Gastrocnemius medialis (tissue), 4 donors: ENCODE measurements at regions not wholly inside any gene's neighbourhood (a gene's known extent, or its start where the extent isn't known, plus 50 kb on each side); places are given as distances from the start of the nearest gene placed in this dataset.

Experiments used
- ATAC-seq, 2 donors: fragments of 150-250 bp; one replicate each; pipeline ENCODE4 v1.9.1; 2016
- DNase-seq, 2 donors: peaks; one replicate each; pipeline ENCODE4 v3.0.0-alpha.2; 2019
- H3K27ac ChIP-seq, 4 donors: fragments of 200-600 bp; sonication (generic); 1 replicate in 1 of 4; 2 replicates in 3 of 4; pipeline ENCODE4 v1.5.1; 2016 to 2018; ENCODE audit warnings: mild to moderate bottlenecking in 2 of 4, moderate library complexity in 1 of 4
- H3K27me3 ChIP-seq, 3 donors: fragments of 200-600 bp; sonication (generic) in 2 of 3; 1 replicate in 1 of 3; 2 replicates in 2 of 3; pipeline versions ENCODE4 v1.5.1 to v1.6.0; 2016 to 2019; ENCODE audit warnings: mild to moderate bottlenecking in 1 of 3, moderate library complexity in 1 of 3
- H3K36me3 ChIP-seq, 2 donors: fragments of 200-600 bp; sonication (generic) in 1 of 2; one replicate each; pipeline ENCODE4 v1.5.1; 2017 to 2018
- H3K4me1 ChIP-seq, 2 donors: fragments of 200-600 bp; sonication (generic) in 1 of 2; one replicate each; pipeline ENCODE4 v1.5.1; 2016 to 2017; ENCODE audit warnings: mild to moderate bottlenecking in 2 of 2
- H3K4me3 ChIP-seq, 4 donors: fragments of 200-600 bp; sonication (generic) in 3 of 4; 1 replicate in 1 of 4; 2 replicates in 3 of 4; pipeline ENCODE4 v1.5.1; 2016 to 2019; ENCODE audit warnings: mild to moderate bottlenecking in 2 of 4
- H3K9me3 ChIP-seq, 3 donors: fragments of 200-600 bp; sonication (generic) in 2 of 3; 1 replicate in 1 of 3; 2 replicates in 2 of 3; pipeline ENCODE4 v1.5.1; 2016 to 2019
- POLR2A ChIP-seq, 2 donors: fragments of 450-650 bp; IDR thresholded peaks; one replicate each; pipeline ENCODE4 v1.6.1; 2017; ENCODE audit warnings: antibody characterized with exemption in 2 of 2, mild to moderate bottlenecking in 2 of 2, moderate library complexity in 2 of 2
- in situ Hi-C, 4 donors: fragments of 200-750 bp; cut with MboI; loops; one replicate each; pipeline versions ENCODE4 v1.15.0 to v1.8.0; 2017; ENCODE audit warnings: low sequenced_read_pairs in 4 of 4
- intact Hi-C: fragments of 100-400 bp; cut with DNase I; formaldehyde crosslinking; loops from one replicate; pipeline ENCODE4 v1.15.1; 2023; ENCODE audit warnings: low total_unique reads
- TF ChIP-seq, protein P1 (sequence below), 5 experiments: fragments of 450-650 bp in 3 of 5; fragments of 200-600 bp in 2 of 5; sonication (generic) in 2 of 5; IDR thresholded peaks in 4 of 5; conservative IDR thresholded peaks in 1 of 5; 1 replicate in 4 of 5; 2 replicates in 1 of 5; pipeline ENCODE4 v1.5.1; 2016 to 2019; ENCODE audit warnings: antibody characterized with exemption in 5 of 5, mild to moderate bottlenecking in 3 of 5, moderate library complexity in 3 of 5

DNA sequence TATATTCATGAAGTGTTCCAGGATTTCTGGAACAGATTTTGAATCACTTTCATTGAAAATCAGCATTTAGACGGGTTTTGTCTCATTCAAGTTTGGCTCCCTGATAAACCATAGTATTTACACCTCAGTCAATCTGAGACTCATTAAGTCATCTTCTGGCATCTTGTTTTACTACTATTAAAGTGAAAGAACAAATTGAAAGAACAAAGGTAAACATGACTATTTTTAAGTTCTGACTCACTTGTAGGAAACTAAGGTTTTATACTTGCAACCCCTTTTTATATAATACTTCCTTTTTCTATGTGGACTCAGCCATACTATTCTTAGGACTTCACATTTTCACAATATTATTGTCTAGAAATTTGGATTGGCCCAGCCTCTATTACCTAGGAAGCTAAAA is 854.4 kb downstream of the SQOR start:
- intact Hi-C loops: loop anchor here (2.0 kb wide), 1 partner anchor 44 kb away; no protein-coding TSS in a partner anchor
- in situ Hi-C loops: no loop called here
- no peaks in the 10 kb centered on the region for H3K36me3 ChIP-seq

DNA sequence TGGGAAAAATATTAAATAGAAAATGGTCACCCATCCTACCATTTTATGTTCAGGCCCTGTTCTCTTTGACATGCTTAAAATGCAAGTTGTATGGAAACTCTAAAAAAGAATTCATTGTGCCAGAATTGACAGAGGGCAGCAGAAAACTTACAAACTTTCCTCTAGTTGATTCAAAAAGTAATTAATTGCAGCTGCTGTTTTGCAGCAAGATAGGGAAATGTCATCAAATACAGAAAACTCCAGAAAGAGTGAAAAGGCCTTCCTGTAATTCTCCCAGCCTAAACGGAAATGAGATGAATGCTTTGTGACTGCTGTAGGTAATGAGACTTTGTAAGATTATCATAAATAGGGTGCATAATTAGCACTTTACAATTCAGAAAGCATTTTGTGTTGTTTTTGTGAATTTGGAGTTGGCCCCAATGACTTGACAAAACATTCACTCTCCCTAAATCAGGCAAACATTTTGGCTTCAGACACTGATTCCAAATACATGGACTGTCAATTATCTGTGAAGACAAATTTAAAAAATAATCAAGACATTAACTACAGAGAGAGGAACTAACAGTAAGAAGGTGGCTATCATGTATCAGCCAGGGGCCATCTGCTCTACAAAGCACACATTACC is 861.8 kb downstream of the SQOR start:
- ATAC-seq (no peak), DNase-seq (no peak)
- no peak overlapping the region for H3K27ac ChIP-seq
- H3K27me3 ChIP-seq: no peaks in the 10 kb centered on the region
- no peaks in the 10 kb centered on the region for H3K4me1 ChIP-seq
- no peak overlapping the region for H3K4me3 ChIP-seq
- in situ Hi-C loops: no loop called here
- intact Hi-C loops: no loop called here
- H3K36me3 ChIP-seq: no peaks in the 10 kb centered on the region
- TF ChIP-seq POLR2A (IDR thresholded peaks at IDR 0.05): no peak
- TF ChIP-seq, protein P1, sequence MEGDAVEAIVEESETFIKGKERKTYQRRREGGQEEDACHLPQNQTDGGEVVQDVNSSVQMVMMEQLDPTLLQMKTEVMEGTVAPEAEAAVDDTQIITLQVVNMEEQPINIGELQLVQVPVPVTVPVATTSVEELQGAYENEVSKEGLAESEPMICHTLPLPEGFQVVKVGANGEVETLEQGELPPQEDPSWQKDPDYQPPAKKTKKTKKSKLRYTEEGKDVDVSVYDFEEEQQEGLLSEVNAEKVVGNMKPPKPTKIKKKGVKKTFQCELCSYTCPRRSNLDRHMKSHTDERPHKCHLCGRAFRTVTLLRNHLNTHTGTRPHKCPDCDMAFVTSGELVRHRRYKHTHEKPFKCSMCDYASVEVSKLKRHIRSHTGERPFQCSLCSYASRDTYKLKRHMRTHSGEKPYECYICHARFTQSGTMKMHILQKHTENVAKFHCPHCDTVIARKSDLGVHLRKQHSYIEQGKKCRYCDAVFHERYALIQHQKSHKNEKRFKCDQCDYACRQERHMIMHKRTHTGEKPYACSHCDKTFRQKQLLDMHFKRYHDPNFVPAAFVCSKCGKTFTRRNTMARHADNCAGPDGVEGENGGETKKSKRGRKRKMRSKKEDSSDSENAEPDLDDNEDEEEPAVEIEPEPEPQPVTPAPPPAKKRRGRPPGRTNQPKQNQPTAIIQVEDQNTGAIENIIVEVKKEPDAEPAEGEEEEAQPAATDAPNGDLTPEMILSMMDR (IDR thresholded peaks at IDR 0.05 in 4 of 5, conservative IDR thresholded peaks at IDR 0.05 in 1 of 5): no peak
- no peaks in the 10 kb centered on the region for H3K9me3 ChIP-seq

More for the DNA sequence above, 854.4 kb downstream of the SQOR start:
- ATAC-seq: no peak
- no peak overlapping the region for H3K27ac ChIP-seq
- DNase-seq: no peak
- TF ChIP-seq, protein P1 (IDR thresholded peaks at IDR 0.05 in 4 of 5, conservative IDR thresholded peaks at IDR 0.05 in 1 of 5): no peak
- TF ChIP-seq POLR2A (IDR thresholded peaks at IDR 0.05): no peak
- no peak overlapping the region for H3K4me3 ChIP-seq
- H3K27me3 ChIP-seq: no peaks in the 10 kb centered on the region
- H3K4me1 ChIP-seq: no peaks in the 10 kb centered on the region
- no peaks in the 10 kb centered on the region for H3K9me3 ChIP-seq

DNA sequence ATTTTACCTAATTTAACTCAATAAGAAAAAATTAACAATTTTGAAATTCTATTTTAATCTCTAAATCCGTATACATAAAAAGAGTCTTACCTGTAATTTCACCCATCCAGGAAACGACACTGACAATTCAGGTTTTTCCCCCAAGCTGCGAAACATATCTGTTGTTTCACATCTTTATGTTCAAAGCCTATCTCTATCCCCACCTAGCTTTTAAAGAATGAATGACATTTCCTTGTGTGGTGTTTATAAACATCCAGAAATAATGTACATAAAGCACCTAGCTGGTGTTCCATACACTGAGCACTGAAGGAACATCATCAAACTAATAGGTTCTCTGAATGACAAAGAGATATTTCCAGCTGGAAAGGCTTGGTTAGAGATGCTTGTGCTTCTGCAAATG is 867.8 kb downstream of the SQOR start:
- TF ChIP-seq, protein P1 (IDR thresholded peaks at IDR 0.05 in 4 of 5, conservative IDR thresholded peaks at IDR 0.05 in 1 of 5): no peak
- no peak for TF ChIP-seq POLR2A (IDR thresholded peaks at IDR 0.05)
- Histone ChIP-seq H3K36me3 (no peaks in the 10 kb centered on the region), H3K27me3 (no peaks in the 10 kb centered on the region), H3K4me1 (no peaks in the 10 kb centered on the region), H3K9me3 (no peaks in the 10 kb centered on the region), H3K4me3 (no peak overlapping the region), H3K27ac (no peak overlapping the region)
- in situ Hi-C loops (no loop called here), intact Hi-C loops (no loop called here)
- ATAC-seq: no peak
- DNase-seq: no peak

DNA sequence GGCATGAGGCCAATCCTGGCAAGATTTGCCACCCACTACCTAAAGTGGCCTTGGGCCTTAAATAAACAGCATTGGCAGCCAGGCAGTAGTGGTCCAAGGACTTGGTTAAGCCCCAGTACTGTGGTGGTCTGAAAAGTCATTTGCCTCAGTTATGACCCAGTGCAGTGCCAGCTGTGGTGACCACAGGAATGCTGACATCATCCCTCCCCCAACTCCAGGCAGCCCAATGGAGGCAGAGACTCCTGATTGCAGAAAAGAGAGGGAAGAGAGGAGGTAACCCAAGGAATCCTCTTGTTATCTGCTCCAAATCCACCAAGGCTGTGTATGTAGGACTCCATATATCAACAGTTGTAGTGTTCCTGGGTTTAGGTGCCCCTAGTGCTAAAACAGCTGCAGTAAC is 883.6 kb downstream of the SQOR start:
- no peak for TF ChIP-seq POLR2A (IDR thresholded peaks at IDR 0.05)
- TF ChIP-seq, protein P1 (IDR thresholded peaks at IDR 0.05 in 4 of 5, conservative IDR thresholded peaks at IDR 0.05 in 1 of 5): no peak
- DNase-seq: no peak
- Histone ChIP-seq H3K4me3 (no peak overlapping the region), H3K27ac (no peak overlapping the region), H3K36me3 (no peaks in the 10 kb centered on the region), H3K4me1 (no peaks in the 10 kb centered on the region), H3K27me3 (no peaks in the 10 kb centered on the region), H3K9me3 (no peaks in the 10 kb centered on the region)
- in situ Hi-C loops (no loop called here), intact Hi-C loops (no loop called here)
- no peak for ATAC-seq

DNA sequence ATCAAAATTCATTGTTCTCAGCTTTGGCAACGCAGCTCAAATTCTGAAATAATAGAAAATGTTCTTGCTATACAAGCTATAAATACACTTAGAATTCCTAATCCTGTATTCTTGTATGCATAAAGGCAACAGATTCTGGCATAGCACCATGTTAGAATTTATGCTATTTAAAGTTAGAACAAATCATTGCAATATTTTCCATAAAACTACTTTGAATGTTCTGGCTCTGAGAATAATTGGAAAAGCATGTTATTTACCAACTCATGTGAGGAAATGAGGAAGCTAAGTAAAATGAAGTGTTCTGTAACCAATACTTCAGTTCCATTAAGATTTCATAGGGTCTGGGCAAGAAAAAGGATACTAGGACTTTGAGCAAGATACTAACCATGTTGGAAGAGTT is 888.9 kb downstream of the SQOR start:
- Histone ChIP-seq H3K27ac (no peak overlapping the region), H3K36me3 (no peaks in the 10 kb centered on the region), H3K4me1 (no peaks in the 10 kb centered on the region), H3K27me3 (no peaks in the 10 kb centered on the region), H3K4me3 (no peak overlapping the region), H3K9me3 (no peaks in the 10 kb centered on the region)
- DNase-seq (no peak), ATAC-seq (no peak)
- TF ChIP-seq POLR2A (IDR thresholded peaks at IDR 0.05): no peak
- TF ChIP-seq, protein P1 (IDR thresholded peaks at IDR 0.05 in 4 of 5, conservative IDR thresholded peaks at IDR 0.05 in 1 of 5): no peak
- in situ Hi-C loops: no loop called here
- intact Hi-C loops: no loop called here
